ENCODE measurements at regions not wholly inside any gene's neighbourhood (a gene's known extent, or its start where the extent isn't known, plus 50 kb on each side); places are given as distances from the start of the nearest gene placed in this dataset.

GRCh38 chr9:30584559-30584958 lies 1799.9 kb upstream of the ACO1 start:
- TF ChIP-seq CTCF (IDR thresholded peaks at IDR 0.05): no peak
- no peak for TF ChIP-seq POLR2A (IDR thresholded peaks at IDR 0.05)

All from prostate gland (tissue), 2 donors.